Stimulated activated CD8-positive, alpha-beta memory T cell treated with anti-CD3 and anti-CD28 coated beads, Interleukin-7, amount 100 ng/mL, for 48 hours (primary cell): ENCODE measurements at regions not wholly inside any gene's neighbourhood (a gene's known extent, or its start where the extent isn't known, plus 50 kb on each side); places are given as distances from the start of the nearest gene placed in this dataset.

ENCODE experiments used
- DNase-seq, 2 donors: peaks; one replicate each; pipeline ENCODE4 v3.0.0-alpha.2; 2020; ENCODE audit warnings: low read depth in 1 of 2; ENCODE audit errors: extremely low read depth in 1 of 2

GRCh38 chr1:90155721-90156487, 161.0 kb downstream of the ZNF326 start:
- DNase-seq, result no peak

- no peak for DNase-seq
These were observed 159.8 kb downstream of the ZNF326 start for GRCh38 chr1:90154711-90155110.

GRCh38 chr1:90149101-90149500, 154.2 kb downstream of the ZNF326 start:
- no peak for DNase-seq

- no peak for DNase-seq
These were observed 152.2 kb downstream of the ZNF326 start for GRCh38 chr1:90147093-90147492.

- no peak for DNase-seq
These were observed 149.9 kb downstream of the ZNF326 start for GRCh38 chr1:90144820-90145219.

GRCh38 chr1:90143591-90143990, 148.7 kb downstream of the ZNF326 start:
- no peak for DNase-seq

GRCh38 chr1:90142697-90143096, 147.8 kb downstream of the ZNF326 start:
- no peak for DNase-seq

GRCh38 chr1:90139837-90140236, 144.9 kb downstream of the ZNF326 start:
- no peak for DNase-seq

GRCh38 chr1:90135286-90135685, 140.4 kb downstream of the ZNF326 start:
- DNase-seq, result no peak

GRCh38 chr1:90134175-90134955, 139.5 kb downstream of the ZNF326 start:
- DNase-seq, result no peak

- DNase-seq, result no peak
These were observed 138.2 kb downstream of the ZNF326 start for GRCh38 chr1:90133133-90133532.

- no peak for DNase-seq
These were observed 137.4 kb downstream of the ZNF326 start for GRCh38 chr1:90132306-90132705.

- DNase-seq, result no peak
These were observed 132.5 kb downstream of the ZNF326 start for GRCh38 chr1:90127288-90127953.

GRCh38 chr1:90126834-90127233, 131.9 kb downstream of the ZNF326 start:
- no peak for DNase-seq

- no peak for DNase-seq
These were observed 127.9 kb downstream of the ZNF326 start for GRCh38 chr1:90122654-90123340.

- DNase-seq, result no peak
These were observed 119.7 kb downstream of the ZNF326 start for GRCh38 chr1:90114521-90115141.

GRCh38 chr1:90107990-90108389, 113.1 kb downstream of the ZNF326 start:
- DNase-seq, result no peak

GRCh38 chr1:90106311-90106710, 111.4 kb downstream of the ZNF326 start:
- DNase-seq, result no peak

GRCh38 chr1:90104941-90105538, 110.1 kb downstream of the ZNF326 start:
- no peak for DNase-seq

GRCh38 chr1:90100566-90100965, 105.7 kb downstream of the ZNF326 start:
- no peak for DNase-seq
